Keratinocyte (primary cell): ENCODE measurements at regions not wholly inside any gene's neighbourhood (a gene's known extent, or its start where the extent isn't known, plus 50 kb on each side); places are given as distances from the start of the nearest gene placed in this dataset.

Source experiments
- DNase-seq: peaks from one replicate; pipeline ENCODE4 v3.0.0-alpha.2; 2011; ENCODE audit warnings: low read depth, missing footprints, low spot score
- FAIRE-seq: peaks from 2 replicates; lab custom pipeline; 2011; peaks lifted over from hg19 to GRCh38; lab: Jason Lieb, UNC
- H2AFZ ChIP-seq: 2 replicates; pipeline ENCODE4 v1.6.0; 2012; ENCODE audit warnings: low read length, control low read depth, inconsistent platforms; ENCODE audit not compliant: control insufficient read depth
- H3K27ac ChIP-seq: 2 replicates; pipeline ENCODE4 v1.5.1; 2011; ENCODE audit warnings: low read length; ENCODE audit not compliant: control insufficient read depth, insufficient read depth
- H3K27me3 ChIP-seq: 3 replicates; pipeline ENCODE4 v1.6.0; 2011; ENCODE audit warnings: low read length; ENCODE audit not compliant: control insufficient read depth, insufficient read depth; ENCODE audit errors: extremely low read depth
- H3K36me3 ChIP-seq, 2 experiments: 2 replicates in 1 of 2; 3 replicates in 1 of 2; pipeline ENCODE4 v1.5.1; 2011; ENCODE audit warnings: low read length in 2 of 2, mild to moderate bottlenecking in 1 of 2; ENCODE audit not compliant: control insufficient read depth in 2 of 2, insufficient read depth in 2 of 2; ENCODE audit errors: extremely low read depth in 1 of 2
- H3K4me1 ChIP-seq: 3 replicates; pipeline ENCODE4 v1.5.1; 2011; ENCODE audit warnings: low read length; ENCODE audit not compliant: control insufficient read depth, insufficient read depth; ENCODE audit errors: extremely low read depth
- H3K4me2 ChIP-seq: 3 replicates; pipeline ENCODE4 v1.6.0; 2011; ENCODE audit warnings: low read depth, low read length; ENCODE audit not compliant: control insufficient read depth, insufficient read depth; ENCODE audit errors: extremely low read depth
- H3K4me3 ChIP-seq, 3 experiments: fragments of 200-600 bp in 1 of 3; sonication (generic) in 1 of 3; 2 replicates in 2 of 3; 3 replicates in 1 of 3; pipeline ENCODE4 v1.5.1; 2011 to 2016; ENCODE audit warnings: low read length in 3 of 3, mild to moderate bottlenecking in 3 of 3, control low read depth in 2 of 3, inconsistent platforms in 1 of 3, low read depth in 1 of 3, mixed read lengths in 1 of 3, mixed run types in 1 of 3, moderate library complexity in 1 of 3; ENCODE audit not compliant: control insufficient read depth in 2 of 3, insufficient read depth in 2 of 3; ENCODE audit errors: extremely low read depth in 1 of 3
- H3K79me2 ChIP-seq: 2 replicates; pipeline ENCODE4 v1.6.0; 2012; ENCODE audit warnings: low read length; ENCODE audit not compliant: control insufficient read depth, insufficient read depth
- H3K9ac ChIP-seq: 3 replicates; pipeline ENCODE4 v1.6.0; 2011; ENCODE audit warnings: low read length; ENCODE audit not compliant: control insufficient read depth, insufficient read depth; ENCODE audit errors: extremely low read depth
- H3K9me1 ChIP-seq: 3 replicates; pipeline ENCODE4 v1.6.0; 2011; ENCODE audit warnings: low read length; ENCODE audit not compliant: control insufficient read depth, insufficient read depth; ENCODE audit errors: extremely low read depth
- H3K9me3 ChIP-seq: 2 replicates; pipeline ENCODE4 v1.5.1; 2012; ENCODE audit warnings: low read depth, low read length; ENCODE audit not compliant: control insufficient read depth
- H4K20me1 ChIP-seq: 3 replicates; pipeline ENCODE4 v1.6.0; 2011; ENCODE audit warnings: low read length; ENCODE audit not compliant: control insufficient read depth, insufficient read depth; ENCODE audit errors: extremely low read depth
- CTCF ChIP-seq, 3 experiments: IDR thresholded peaks in 1 of 3; conservative IDR thresholded peaks in 1 of 3; optimal IDR thresholded peaks in 1 of 3; 2 replicates in 2 of 3; 3 replicates in 1 of 3; pipeline versions ENCODE3 to v1.5.1; 2011; ENCODE audit warnings: low read length in 3 of 3, mild to moderate bottlenecking in 3 of 3, moderate library complexity in 2 of 3, control low read depth in 1 of 3, inconsistent platforms in 1 of 3; ENCODE audit not compliant: insufficient read depth in 2 of 3; ENCODE audit errors: extremely low read depth in 1 of 3
- EZH2 ChIP-seq: IDR thresholded peaks from one replicate; pipeline ENCODE4 v1.6.1; 2012; ENCODE audit warnings: inconsistent platforms, mild to moderate bottlenecking, low read length, moderate library complexity
- dilution Hi-C: fragments of 300-500 bp; cut with MboI; formaldehyde crosslinking; loops from one replicate; pipeline ENCODE4 v1.7.0; 2020; ENCODE audit warnings: low sequenced_read_pairs; ENCODE audit not compliant: extremely low pct_ligation_motif_present

- dilution Hi-C loops = no loop called here
- H3K36me3 ChIP-seq = no peaks in the 10 kb centered on the region
- no peaks in the 10 kb centered on the region for H3K79me2 ChIP-seq
- FAIRE-seq (no peak), DNase-seq (no peak)
- no peak overlapping the region for H3K4me2 ChIP-seq
- no peak overlapping the region for H3K27ac ChIP-seq
- peaks cover 14% of the 10 kb centered on the region for H3K4me1 ChIP-seq
- H3K9me3 ChIP-seq = no peaks in the 10 kb centered on the region
- no peak overlapping the region for H2AFZ ChIP-seq
- TF ChIP-seq EZH2 (no peak), CTCF (optimal IDR thresholded peaks at IDR 0.05 in 1 of 3, IDR thresholded peaks at IDR 0.05 in 1 of 3, conservative IDR thresholded peaks at IDR 0.05 in 1 of 3; ENCODE audit: extremely low read depth in 1 of 3, insufficient read depth in 2 of 3, low read length in 3 of 3) (no peak)
- no peak overlapping the region for H3K9ac ChIP-seq
- H3K4me3 ChIP-seq = no peak overlapping the region
- no peaks in the 10 kb centered on the region for H3K9me1 ChIP-seq
- H3K27me3 ChIP-seq = no peaks in the 10 kb centered on the region
- H4K20me1 ChIP-seq = no peaks in the 10 kb centered on the region
These were observed 197.3 kb upstream of the MARCKS start for GRCh38 chr6:113659762-113660404.

GRCh38 chr6:113660819-113661218 is 196.3 kb upstream of the MARCKS start:
- Histone ChIP-seq H3K36me3 (no peaks in the 10 kb centered on the region), H4K20me1 (no peaks in the 10 kb centered on the region), H3K27ac (no peak overlapping the region), H2AFZ (no peak overlapping the region), H3K9me1 (no peaks in the 10 kb centered on the region), H3K79me2 (no peaks in the 10 kb centered on the region), H3K27me3 (no peaks in the 10 kb centered on the region), H3K4me2 (no peak overlapping the region), H3K9ac (no peak overlapping the region), H3K4me3 (no peak overlapping the region), H3K9me3 (no peaks in the 10 kb centered on the region), H3K4me1 (peaks cover 4% of the 10 kb centered on the region)
- FAIRE-seq (no peak), DNase-seq (no peak)
- TF ChIP-seq EZH2 (no peak), CTCF (optimal IDR thresholded peaks at IDR 0.05 in 1 of 3, IDR thresholded peaks at IDR 0.05 in 1 of 3, conservative IDR thresholded peaks at IDR 0.05 in 1 of 3; ENCODE audit: extremely low read depth in 1 of 3, insufficient read depth in 2 of 3, low read length in 3 of 3) (no peak)
- dilution Hi-C loops = no loop called here
